ENCODE measurements at regions not wholly inside any gene's neighbourhood (a gene's known extent, or its start where the extent isn't known, plus 50 kb on each side); places are given as distances from the start of the nearest gene placed in this dataset.

DNA sequence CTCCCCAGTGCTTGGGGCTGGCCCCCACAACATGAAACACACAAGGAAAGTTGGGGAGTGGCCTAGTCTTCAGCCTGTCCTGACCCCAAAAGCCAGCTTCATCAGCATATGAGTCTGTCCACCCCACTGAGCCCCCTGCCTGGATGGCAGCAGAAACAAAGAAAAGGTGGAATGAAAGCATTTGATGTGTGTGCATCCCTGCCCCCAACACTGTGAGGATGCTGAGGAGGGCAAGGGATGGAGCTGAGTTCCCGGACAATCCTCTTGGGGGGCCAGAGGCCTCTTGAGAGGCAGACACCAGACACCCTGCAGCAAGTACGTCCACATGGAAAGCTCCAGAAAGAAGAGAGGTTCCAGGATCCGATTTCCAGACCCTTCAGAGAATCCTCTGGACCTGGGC, 113.5 kb upstream of the PPP1R26 start:
- Histone ChIP-seq H2BK15ac (ENCODE audit: low read depth, low read length) (no peak overlapping the region), H2BK120ac (ENCODE audit: low read depth, low read length) (no peak overlapping the region), H3K14ac (replicated peaks; ENCODE audit: low read depth, low read length) (no peak overlapping the region), H2BK20ac (ENCODE audit: low read depth, low read length) (no peak overlapping the region), H3K9ac (ENCODE audit: low read depth, low read length) (no peak overlapping the region), H3K27me3 (ENCODE audit: control insufficient read depth, insufficient read depth, low read length) (no peaks in the 10 kb centered on the region), H4K8ac (ENCODE audit: low read depth in 2 of 2, low read length in 2 of 2) (no peak overlapping the region), H2AK9ac (replicated peaks; ENCODE audit: low read depth, low read length, poor library complexity) (no peak overlapping the region), H4K5ac (ENCODE audit: low read depth, low read length) (no peak overlapping the region), H3K4me1 (ENCODE audit: control insufficient read depth, insufficient read depth, low read length) (no peaks in the 10 kb centered on the region), H4K91ac (ENCODE audit: insufficient read depth, low read depth, low read length) (no peak overlapping the region), H4K20me1 (ENCODE audit: insufficient read depth, low read length) (no peaks in the 10 kb centered on the region), H3K23ac (ENCODE audit: low read depth, low read length) (no peak overlapping the region), H3K36me3 (ENCODE audit: control insufficient read depth, insufficient read depth, low read length) (no peaks in the 10 kb centered on the region), H2BK5ac (ENCODE audit: low read depth, low read length, poor library complexity, severe bottlenecking) (no peak overlapping the region), H3K27ac (ENCODE audit: insufficient read depth, low read length) (no peak overlapping the region), H3K4ac (ENCODE audit: low read depth, low read length) (no peak overlapping the region), H3K9me3 (ENCODE audit: control insufficient read depth, insufficient read depth, low read length) (peaks cover 9% of the 10 kb centered on the region; the same call in 1 of the 2 replicates), H3K79me1 (ENCODE audit: low read depth in 1 of 2, low read length in 2 of 2) (no peaks in the 10 kb centered on the region), H3K18ac (ENCODE audit: low read depth, low read length) (no peak overlapping the region), H2AFZ (replicated peaks; ENCODE audit: low read length, poor library complexity) (no peak overlapping the region), H3K4me2 (ENCODE audit: low read depth, low read length) (no peak overlapping the region), H3K4me3 (ENCODE audit: insufficient read depth, low read depth, low read length) (no peak overlapping the region), H2AK5ac (ENCODE audit: low read depth, low read length) (no peak overlapping the region), H3K56ac (ENCODE audit: extremely low read depth, insufficient read depth, low read length) (no peak overlapping the region), H3K9me1 (ENCODE audit: insufficient read depth, low read length) (no peaks in the 10 kb centered on the region)
- intact Hi-C loops (cut with micrococcal nuclease) (no loop called here), in situ Hi-C loops (cut with MboI; ENCODE audit: low sequenced_read_pairs) (no loop called here), dilution Hi-C loops (cut with HindIII; ENCODE audit: low sequenced_read_pairs, unreplicated experiment) (no loop called here)
- no CpG with 5 or more reads among the region's 3 CpGs for WGBS, 2 experiments (ENCODE audit: extremely low coverage in 2 of 2, insufficient read length in 1 of 2)
- ATAC-seq (ENCODE audit: low read depth) (no peak), DNase-seq (no peak)
- POLR2A ChIA-PET (ENCODE audit: unreplicated experiment), result no interaction called here
- BruUV-seq (replicated peaks), result no TSS peak
- CTCF ChIA-PET, result no interaction called here
- TF ChIP-seq FOS (IDR thresholded peaks at IDR 0.05; ENCODE audit: low read depth, low read length) (no peak), RCOR1 (IDR thresholded peaks at IDR 0.05; ENCODE audit: insufficient replicate concordance, low read length) (no peak), MAFK (IDR thresholded peaks at IDR 0.05; ENCODE audit: low read depth, low read length) (no peak), SMC3 (IDR thresholded peaks at IDR 0.05; ENCODE audit: low read depth, low read length) (no peak), BHLHE40 (IDR thresholded peaks at IDR 0.05; ENCODE audit: low read depth, low read length) (no peak), RFX5 (IDR thresholded peaks at IDR 0.05; ENCODE audit: low read depth, low read length) (no peak), CHD1 (IDR thresholded peaks at IDR 0.05; ENCODE audit: low read depth, low read length) (no peak), POLR2A (IDR thresholded peaks at IDR 0.05; ENCODE audit: low read depth, low read length) (no peak), NFE2L2 (IDR thresholded peaks at IDR 0.05; ENCODE audit: low read depth, low read length) (no peak), RAD21 (IDR thresholded peaks at IDR 0.05; ENCODE audit: low read length) (no peak), MXI1 (IDR thresholded peaks at IDR 0.05; ENCODE audit: borderline replicate concordance, low read depth, low read length) (no peak), CEBPB (IDR thresholded peaks at IDR 0.05; ENCODE audit: low read depth, low read length) (no peak), MAZ (IDR thresholded peaks at IDR 0.05; ENCODE audit: borderline replicate concordance, low read depth, low read length) (no peak)
- TF ChIP-seq, protein P1, sequence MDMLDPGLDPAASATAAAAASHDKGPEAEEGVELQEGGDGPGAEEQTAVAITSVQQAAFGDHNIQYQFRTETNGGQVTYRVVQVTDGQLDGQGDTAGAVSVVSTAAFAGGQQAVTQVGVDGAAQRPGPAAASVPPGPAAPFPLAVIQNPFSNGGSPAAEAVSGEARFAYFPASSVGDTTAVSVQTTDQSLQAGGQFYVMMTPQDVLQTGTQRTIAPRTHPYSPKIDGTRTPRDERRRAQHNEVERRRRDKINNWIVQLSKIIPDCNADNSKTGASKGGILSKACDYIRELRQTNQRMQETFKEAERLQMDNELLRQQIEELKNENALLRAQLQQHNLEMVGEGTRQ (IDR thresholded peaks at IDR 0.05; ENCODE audit: low read depth, low read length), result no peak
- TF ChIP-seq, protein P2, sequence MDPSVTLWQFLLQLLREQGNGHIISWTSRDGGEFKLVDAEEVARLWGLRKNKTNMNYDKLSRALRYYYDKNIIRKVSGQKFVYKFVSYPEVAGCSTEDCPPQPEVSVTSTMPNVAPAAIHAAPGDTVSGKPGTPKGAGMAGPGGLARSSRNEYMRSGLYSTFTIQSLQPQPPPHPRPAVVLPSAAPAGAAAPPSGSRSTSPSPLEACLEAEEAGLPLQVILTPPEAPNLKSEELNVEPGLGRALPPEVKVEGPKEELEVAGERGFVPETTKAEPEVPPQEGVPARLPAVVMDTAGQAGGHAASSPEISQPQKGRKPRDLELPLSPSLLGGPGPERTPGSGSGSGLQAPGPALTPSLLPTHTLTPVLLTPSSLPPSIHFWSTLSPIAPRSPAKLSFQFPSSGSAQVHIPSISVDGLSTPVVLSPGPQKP (IDR thresholded peaks at IDR 0.05; ENCODE audit: borderline replicate concordance, low read depth, low read length), result no peak
- TF ChIP-seq, protein P3, sequence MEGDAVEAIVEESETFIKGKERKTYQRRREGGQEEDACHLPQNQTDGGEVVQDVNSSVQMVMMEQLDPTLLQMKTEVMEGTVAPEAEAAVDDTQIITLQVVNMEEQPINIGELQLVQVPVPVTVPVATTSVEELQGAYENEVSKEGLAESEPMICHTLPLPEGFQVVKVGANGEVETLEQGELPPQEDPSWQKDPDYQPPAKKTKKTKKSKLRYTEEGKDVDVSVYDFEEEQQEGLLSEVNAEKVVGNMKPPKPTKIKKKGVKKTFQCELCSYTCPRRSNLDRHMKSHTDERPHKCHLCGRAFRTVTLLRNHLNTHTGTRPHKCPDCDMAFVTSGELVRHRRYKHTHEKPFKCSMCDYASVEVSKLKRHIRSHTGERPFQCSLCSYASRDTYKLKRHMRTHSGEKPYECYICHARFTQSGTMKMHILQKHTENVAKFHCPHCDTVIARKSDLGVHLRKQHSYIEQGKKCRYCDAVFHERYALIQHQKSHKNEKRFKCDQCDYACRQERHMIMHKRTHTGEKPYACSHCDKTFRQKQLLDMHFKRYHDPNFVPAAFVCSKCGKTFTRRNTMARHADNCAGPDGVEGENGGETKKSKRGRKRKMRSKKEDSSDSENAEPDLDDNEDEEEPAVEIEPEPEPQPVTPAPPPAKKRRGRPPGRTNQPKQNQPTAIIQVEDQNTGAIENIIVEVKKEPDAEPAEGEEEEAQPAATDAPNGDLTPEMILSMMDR (conservative IDR thresholded peaks at IDR 0.05; ENCODE audit: low read depth, low read length), result no peak

Measured in IMR-90 (cell line).